Bronchial epithelial cell (primary cell): ENCODE measurements at regions not wholly inside any gene's neighbourhood (a gene's known extent, or its start where the extent isn't known, plus 50 kb on each side); places are given as distances from the start of the nearest gene placed in this dataset.

Source experiments
- DNase-seq: peaks from one replicate; pipeline ENCODE4 v3.0.0-alpha.2; 2010; ENCODE audit warnings: low read depth
- FAIRE-seq: peaks from 2 replicates; lab custom pipeline; 2011; peaks lifted over from hg19 to GRCh38; lab: Jason Lieb, UNC
- H3K27me3 ChIP-seq: 2 replicates; pipeline ENCODE4 v1.5.1; 2011; ENCODE audit warnings: low read length; ENCODE audit not compliant: control insufficient read depth, insufficient read depth
- H3K36me3 ChIP-seq: 2 replicates; pipeline ENCODE4 v1.5.1; 2011; ENCODE audit warnings: low read length; ENCODE audit not compliant: control insufficient read depth, insufficient read depth
- H3K4me3 ChIP-seq: 2 replicates; pipeline ENCODE4 v1.5.1; 2011; ENCODE audit warnings: mild to moderate bottlenecking, low read depth, low read length, control low read depth
- TF ChIP-seq, protein P1 (sequence below): IDR thresholded peaks from 2 replicates; pipeline ENCODE4 v1.5.1; 2011; ENCODE audit warnings: mild to moderate bottlenecking, moderate library complexity, low read length, control low read depth, inconsistent platforms; ENCODE audit not compliant: insufficient read depth, severe bottlenecking

GRCh38 chr12:90593596-90594295 lies 361.2 kb downstream of the CCER1 start:
- TF ChIP-seq, protein P1, sequence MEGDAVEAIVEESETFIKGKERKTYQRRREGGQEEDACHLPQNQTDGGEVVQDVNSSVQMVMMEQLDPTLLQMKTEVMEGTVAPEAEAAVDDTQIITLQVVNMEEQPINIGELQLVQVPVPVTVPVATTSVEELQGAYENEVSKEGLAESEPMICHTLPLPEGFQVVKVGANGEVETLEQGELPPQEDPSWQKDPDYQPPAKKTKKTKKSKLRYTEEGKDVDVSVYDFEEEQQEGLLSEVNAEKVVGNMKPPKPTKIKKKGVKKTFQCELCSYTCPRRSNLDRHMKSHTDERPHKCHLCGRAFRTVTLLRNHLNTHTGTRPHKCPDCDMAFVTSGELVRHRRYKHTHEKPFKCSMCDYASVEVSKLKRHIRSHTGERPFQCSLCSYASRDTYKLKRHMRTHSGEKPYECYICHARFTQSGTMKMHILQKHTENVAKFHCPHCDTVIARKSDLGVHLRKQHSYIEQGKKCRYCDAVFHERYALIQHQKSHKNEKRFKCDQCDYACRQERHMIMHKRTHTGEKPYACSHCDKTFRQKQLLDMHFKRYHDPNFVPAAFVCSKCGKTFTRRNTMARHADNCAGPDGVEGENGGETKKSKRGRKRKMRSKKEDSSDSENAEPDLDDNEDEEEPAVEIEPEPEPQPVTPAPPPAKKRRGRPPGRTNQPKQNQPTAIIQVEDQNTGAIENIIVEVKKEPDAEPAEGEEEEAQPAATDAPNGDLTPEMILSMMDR = no peak
- peak; percentile 70 for DNase-seq
- Histone ChIP-seq H3K36me3 (no peaks in the 10 kb centered on the region), H3K4me3 (no peak overlapping the region), H3K27me3 (no peaks in the 10 kb centered on the region)
- no peak for FAIRE-seq

GRCh38 chr12:90589956-90590355 lies 365.0 kb downstream of the CCER1 start:
- Histone ChIP-seq H3K36me3 (no peaks in the 10 kb centered on the region), H3K4me3 (no peak overlapping the region), H3K27me3 (no peaks in the 10 kb centered on the region)
- DNase-seq (no peak), FAIRE-seq (no peak)
- TF ChIP-seq, protein P1 = no peak

DNA sequence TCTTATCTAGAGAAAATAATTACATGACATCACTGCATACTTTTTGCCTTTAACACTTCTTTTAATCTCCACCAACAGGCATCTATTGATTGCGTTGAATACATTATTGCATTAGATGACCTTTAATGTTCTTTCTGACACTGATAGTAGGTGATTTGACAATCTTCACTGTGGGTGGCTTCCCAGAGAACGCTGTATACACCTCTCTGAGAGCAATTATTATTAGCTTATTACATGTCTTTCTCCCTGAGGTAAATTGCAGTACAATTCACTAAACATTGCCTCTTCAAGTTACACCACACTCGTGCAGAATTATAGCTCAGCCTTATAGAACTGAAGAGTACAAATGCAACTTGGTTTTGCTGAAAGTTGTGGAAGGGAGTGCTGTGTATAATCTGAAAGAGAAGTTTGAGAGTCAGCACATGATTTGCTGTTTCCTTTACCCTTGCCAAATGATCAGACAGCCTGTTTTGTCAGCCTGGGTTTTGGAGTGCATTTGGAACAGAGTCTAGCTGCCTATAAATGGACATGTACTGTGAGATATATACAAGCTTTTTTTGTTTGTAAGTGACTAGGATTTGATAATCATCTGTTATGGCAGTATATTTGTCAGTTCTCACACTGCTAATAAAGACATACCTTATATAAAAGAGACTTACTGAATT lies 369.2 kb downstream of the CCER1 start:
- Histone ChIP-seq H3K27me3 (no peaks in the 10 kb centered on the region), H3K4me3 (no peak overlapping the region), H3K36me3 (no peaks in the 10 kb centered on the region)
- DNase-seq (no peak), FAIRE-seq (no peak)
- TF ChIP-seq, protein P1 = no peak

- DNase-seq = no peak
- H3K27me3 ChIP-seq = no peaks in the 10 kb centered on the region
- FAIRE-seq = no peak
- no peak overlapping the region for H3K4me3 ChIP-seq
- H3K36me3 ChIP-seq = no peaks in the 10 kb centered on the region
- TF ChIP-seq, protein P1 = no peak
These were observed 378.3 kb downstream of the CCER1 start for GRCh38 chr12:90576707-90577106.

GRCh38 chr12:90575995-90576394 lies 379.0 kb downstream of the CCER1 start:
- no peak for FAIRE-seq
- no peak for DNase-seq
- H3K27me3 ChIP-seq = no peaks in the 10 kb centered on the region
- no peaks in the 10 kb centered on the region for H3K36me3 ChIP-seq
- TF ChIP-seq, protein P1 = no peak
- H3K4me3 ChIP-seq = no peak overlapping the region
